Bronchial epithelial cell (primary cell): ENCODE measurements at regions not wholly inside any gene's neighbourhood (a gene's known extent, or its start where the extent isn't known, plus 50 kb on each side); places are given as distances from the start of the nearest gene placed in this dataset.

Experiments
- DNase-seq: peaks from one replicate; pipeline ENCODE4 v3.0.0-alpha.2; 2010; ENCODE audit warnings: low read depth
- FAIRE-seq: peaks from 2 replicates; lab custom pipeline; 2011; peaks lifted over from hg19 to GRCh38; lab: Jason Lieb, UNC
- H3K27me3 ChIP-seq: 2 replicates; pipeline ENCODE4 v1.5.1; 2011; ENCODE audit warnings: low read length; ENCODE audit not compliant: control insufficient read depth, insufficient read depth
- H3K36me3 ChIP-seq: 2 replicates; pipeline ENCODE4 v1.5.1; 2011; ENCODE audit warnings: low read length; ENCODE audit not compliant: control insufficient read depth, insufficient read depth
- H3K4me3 ChIP-seq: 2 replicates; pipeline ENCODE4 v1.5.1; 2011; ENCODE audit warnings: mild to moderate bottlenecking, low read depth, low read length, control low read depth
- TF ChIP-seq, protein P1 (sequence below): IDR thresholded peaks from 2 replicates; pipeline ENCODE4 v1.5.1; 2011; ENCODE audit warnings: mild to moderate bottlenecking, moderate library complexity, low read length, control low read depth, inconsistent platforms; ENCODE audit not compliant: insufficient read depth, severe bottlenecking

DNA sequence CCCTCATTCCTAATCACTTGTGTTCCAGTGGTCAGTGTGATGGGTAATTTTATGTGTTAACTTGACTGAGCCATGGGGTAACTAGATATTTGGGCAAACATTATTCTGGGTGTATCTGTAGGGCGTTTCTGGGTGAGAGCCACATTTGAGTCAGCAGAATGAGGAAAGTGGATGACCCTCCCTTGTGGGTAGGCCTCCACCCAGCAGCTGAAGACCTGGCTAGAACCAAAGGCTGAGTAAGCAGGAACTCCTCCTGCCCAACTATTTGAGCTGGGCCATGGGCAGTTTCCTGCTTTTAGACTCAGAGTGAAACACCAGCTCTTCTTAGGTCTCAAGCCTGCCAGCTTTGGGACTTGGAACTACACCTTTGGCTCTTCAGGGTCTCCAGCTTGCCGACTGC lies 141.8 kb downstream of the ACKR3 start:
- H3K4me3 ChIP-seq, result no peak overlapping the region
- peak; percentile 98 for FAIRE-seq
- H3K27me3 ChIP-seq, result no peaks in the 10 kb centered on the region
- TF ChIP-seq, protein P1, sequence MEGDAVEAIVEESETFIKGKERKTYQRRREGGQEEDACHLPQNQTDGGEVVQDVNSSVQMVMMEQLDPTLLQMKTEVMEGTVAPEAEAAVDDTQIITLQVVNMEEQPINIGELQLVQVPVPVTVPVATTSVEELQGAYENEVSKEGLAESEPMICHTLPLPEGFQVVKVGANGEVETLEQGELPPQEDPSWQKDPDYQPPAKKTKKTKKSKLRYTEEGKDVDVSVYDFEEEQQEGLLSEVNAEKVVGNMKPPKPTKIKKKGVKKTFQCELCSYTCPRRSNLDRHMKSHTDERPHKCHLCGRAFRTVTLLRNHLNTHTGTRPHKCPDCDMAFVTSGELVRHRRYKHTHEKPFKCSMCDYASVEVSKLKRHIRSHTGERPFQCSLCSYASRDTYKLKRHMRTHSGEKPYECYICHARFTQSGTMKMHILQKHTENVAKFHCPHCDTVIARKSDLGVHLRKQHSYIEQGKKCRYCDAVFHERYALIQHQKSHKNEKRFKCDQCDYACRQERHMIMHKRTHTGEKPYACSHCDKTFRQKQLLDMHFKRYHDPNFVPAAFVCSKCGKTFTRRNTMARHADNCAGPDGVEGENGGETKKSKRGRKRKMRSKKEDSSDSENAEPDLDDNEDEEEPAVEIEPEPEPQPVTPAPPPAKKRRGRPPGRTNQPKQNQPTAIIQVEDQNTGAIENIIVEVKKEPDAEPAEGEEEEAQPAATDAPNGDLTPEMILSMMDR, result no peak
- H3K36me3 ChIP-seq, result no peaks in the 10 kb centered on the region
- DNase-seq, result peak; percentile 93

DNA sequence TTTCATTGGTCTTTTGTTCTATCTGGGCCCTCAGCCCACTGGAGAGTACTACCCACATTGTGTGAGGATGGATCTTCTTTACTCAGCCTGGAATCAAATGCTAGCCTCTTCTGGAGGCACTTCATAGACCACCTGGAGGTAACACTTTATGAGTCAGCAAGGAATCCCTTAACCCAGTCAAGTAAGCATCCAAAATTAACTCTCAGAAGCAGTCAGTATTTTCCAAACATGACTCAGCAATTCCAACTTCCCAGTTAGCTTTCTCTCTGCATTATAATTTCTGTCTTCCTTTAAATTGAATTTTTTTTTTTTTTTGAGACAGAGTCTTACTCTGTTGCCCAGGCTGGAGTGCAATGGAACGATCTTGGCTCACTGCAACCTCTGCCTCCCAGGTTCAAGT lies 142.7 kb downstream of the ACKR3 start:
- DNase-seq (peak; percentile 45), FAIRE-seq (no peak)
- TF ChIP-seq, protein P1, result no peak
- Histone ChIP-seq H3K36me3 (no peaks in the 10 kb centered on the region), H3K4me3 (no peak overlapping the region), H3K27me3 (no peaks in the 10 kb centered on the region)

DNA sequence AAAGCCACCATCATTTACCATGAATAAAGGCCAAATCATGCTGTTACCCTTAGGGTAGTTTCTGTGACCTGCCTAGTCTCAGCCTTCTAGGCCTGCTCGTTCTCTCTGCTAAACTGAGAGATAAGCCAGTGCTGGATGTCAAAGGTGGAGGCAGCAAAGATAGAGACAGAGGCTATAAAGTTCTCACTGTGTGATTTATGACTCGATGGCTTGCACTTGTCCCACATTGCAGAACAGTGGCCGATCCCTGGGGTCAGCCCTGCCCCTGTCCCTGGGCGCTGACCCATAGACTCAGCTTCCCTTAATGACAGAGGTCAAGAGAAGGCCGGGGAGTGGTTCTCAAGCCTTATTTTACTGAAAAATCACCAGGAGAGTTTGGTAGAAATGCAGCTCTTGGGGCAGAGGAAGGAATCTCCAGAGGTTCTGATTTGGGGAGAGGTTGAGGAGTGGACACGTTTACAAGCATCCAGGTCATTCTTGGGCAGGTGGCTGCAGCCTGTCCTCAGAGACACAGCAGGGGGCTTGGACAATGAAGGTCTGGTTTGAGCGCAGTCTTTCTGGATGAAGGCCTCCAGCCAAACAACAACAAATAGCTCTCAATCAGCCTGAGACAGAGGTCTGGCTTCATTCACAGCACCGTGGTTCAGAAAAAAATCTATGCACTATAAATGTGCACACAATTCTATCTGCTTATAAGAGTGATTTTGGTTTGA lies 143.5 kb downstream of the ACKR3 start:
- TF ChIP-seq, protein P1, result no peak
- Histone ChIP-seq H3K36me3 (no peaks in the 10 kb centered on the region), H3K4me3 (no peak overlapping the region), H3K27me3 (no peaks in the 10 kb centered on the region)
- FAIRE-seq (no peak), DNase-seq (no peak)

DNA sequence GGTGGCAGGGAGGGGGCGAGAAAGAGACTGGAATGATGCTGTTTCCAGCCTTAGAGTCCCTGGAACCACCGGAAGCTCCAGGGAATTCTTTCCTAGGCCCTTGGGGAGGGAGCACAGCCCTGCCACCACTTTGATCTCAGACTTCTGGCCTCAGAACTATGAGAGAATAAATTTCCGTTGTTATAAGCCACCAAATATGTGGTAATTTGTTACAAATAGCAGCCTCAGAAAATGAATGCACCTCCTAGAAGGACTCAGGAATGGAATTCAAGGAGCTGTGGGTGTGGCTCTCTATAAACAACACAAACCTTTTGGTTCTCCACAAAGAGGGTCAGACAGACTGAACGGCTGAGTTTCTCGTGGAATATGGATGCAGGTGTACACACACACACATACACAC lies 144.5 kb downstream of the ACKR3 start:
- DNase-seq, result no peak
- no peak for FAIRE-seq
- Histone ChIP-seq H3K36me3 (no peaks in the 10 kb centered on the region), H3K4me3 (no peak overlapping the region), H3K27me3 (no peaks in the 10 kb centered on the region)
- TF ChIP-seq, protein P1, result no peak

DNA sequence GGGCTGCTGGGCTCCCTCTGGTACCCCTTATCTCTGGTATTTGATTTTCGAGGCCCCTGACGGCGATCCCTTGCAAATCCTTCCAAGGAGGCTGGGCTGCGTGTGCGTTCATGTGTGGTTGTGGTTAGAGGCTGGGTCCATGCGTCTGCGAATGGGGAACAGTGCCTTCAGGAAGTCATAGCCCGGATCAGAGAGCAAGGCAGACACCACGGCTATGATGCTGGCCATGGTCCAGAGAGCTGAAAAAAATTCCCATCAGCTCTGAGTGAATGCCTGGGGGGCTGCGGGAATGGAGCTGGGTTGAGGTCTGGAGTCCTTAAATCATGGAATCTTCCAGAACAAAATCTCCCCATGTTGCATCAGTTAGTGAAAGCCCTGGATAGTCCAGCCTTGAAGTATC lies 145.5 kb downstream of the ACKR3 start:
- TF ChIP-seq, protein P1, result no peak
- DNase-seq (no peak), FAIRE-seq (no peak)
- Histone ChIP-seq H3K36me3 (no peaks in the 10 kb centered on the region), H3K27me3 (no peaks in the 10 kb centered on the region), H3K4me3 (no peak overlapping the region)

DNA sequence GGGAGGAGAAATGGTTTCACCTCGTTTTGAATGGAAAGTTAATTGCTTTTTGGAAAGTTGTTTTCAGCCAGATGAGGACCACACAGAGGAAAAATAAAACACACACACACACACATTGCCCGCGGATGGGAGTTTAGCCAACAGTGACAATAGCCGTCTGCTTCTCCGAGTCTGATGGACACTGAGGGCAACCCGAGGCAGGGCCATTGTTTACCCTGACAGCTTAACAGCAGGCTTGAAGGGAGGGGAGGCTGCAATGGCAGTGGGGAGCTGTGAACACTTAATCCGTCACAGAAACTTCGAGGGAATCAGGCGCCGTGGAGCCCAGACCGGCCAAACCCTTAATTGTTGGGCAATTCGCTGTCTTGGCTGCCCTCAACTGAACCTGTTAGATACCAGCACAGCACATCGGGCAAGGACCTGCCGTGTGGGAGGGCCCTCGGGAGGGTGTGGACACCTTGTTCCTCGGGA lies 145.9 kb downstream of the ACKR3 start:
- DNase-seq, result no peak
- FAIRE-seq, result peak; percentile 55
- TF ChIP-seq, protein P1, result no peak
- Histone ChIP-seq H3K36me3 (no peaks in the 10 kb centered on the region), H3K27me3 (no peaks in the 10 kb centered on the region), H3K4me3 (no peak overlapping the region)
